ENCODE measurements at regions not wholly inside any gene's neighbourhood (a gene's known extent, or its start where the extent isn't known, plus 50 kb on each side); places are given as distances from the start of the nearest gene placed in this dataset.

GRCh38 chr6:95660544-95660943 lies 83.2 kb downstream of the MANEA start:
- H3K9me3 Mint-ChIP-seq = peaks cover 0 to 5% (median 0%) of the 10 kb centered on the region in 7 donors
- no peak for ATAC-seq (ENCODE audit: low read depth in 2 of 2)
- no peak for DNase-seq

DNA sequence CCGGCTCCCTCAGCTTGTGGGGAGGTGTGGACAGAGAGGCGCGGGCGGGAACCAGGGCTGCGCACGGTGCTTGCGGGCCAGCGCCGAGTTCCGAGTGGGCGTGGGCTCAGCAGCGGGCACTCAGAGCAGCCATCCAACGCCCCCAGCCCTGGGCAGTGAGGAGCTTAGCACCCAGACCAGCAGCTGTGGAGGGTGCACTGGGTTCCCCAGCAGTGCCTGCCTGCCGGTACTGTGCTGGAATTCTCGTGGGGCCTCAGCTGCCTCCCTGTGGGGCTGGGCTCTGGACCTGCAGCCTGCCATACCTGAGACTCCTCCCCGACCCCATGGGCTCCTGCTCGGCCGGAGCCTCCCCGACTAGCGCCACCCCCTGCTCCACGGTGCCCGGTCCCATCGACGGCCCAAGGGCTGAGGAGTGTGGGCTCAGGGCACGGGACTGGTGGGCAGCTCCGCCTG lies 92.7 kb downstream of the MANEA start:
- Histone ChIP-seq H3K36me3 (ENCODE audit: control insufficient read depth, insufficient read depth, low read length) (no peaks in the 10 kb centered on the region), H3K4me1 (ENCODE audit: control insufficient read depth, insufficient read depth, low read length, poor library complexity, severe bottlenecking) (no peaks in the 10 kb centered on the region), H3K4me3 (ENCODE audit: low read depth, low read length) (no peak overlapping the region), H3K9me3 (ENCODE audit: control insufficient read depth in 2 of 2, low read length in 2 of 2) (no peaks in the 10 kb centered on the region), H3K27ac (ENCODE audit: insufficient read depth, low read length, poor library complexity, severe bottlenecking) (no peak overlapping the region), H3K27me3 (ENCODE audit: control insufficient read depth, insufficient read depth, low read length) (no peaks in the 10 kb centered on the region)
- H3K9me3 Mint-ChIP-seq = peaks cover 0 to 1% (median 0%) of the 10 kb centered on the region in 7 donors
- H3K27ac Mint-ChIP-seq = no peak overlapping the region
- no peak for DNase-seq
- peaks cover 2% of the 10 kb centered on the region for H3K27me3 Mint-ChIP-seq
- no peaks in the 10 kb centered on the region for H3K4me1 Mint-ChIP-seq
- H3K4me3 Mint-ChIP-seq = no peak overlapping the region
- no peak for ATAC-seq (ENCODE audit: low read depth in 2 of 2)
- no peaks in the 10 kb centered on the region for H3K36me3 Mint-ChIP-seq

More at GRCh38 chr6:95660544-95660943, 83.2 kb downstream of the MANEA start:
- Mint-ChIP-seq H3K4me3 (no peak overlapping the region), H3K36me3 (no peaks in the 10 kb centered on the region), H3K27me3 (peaks cover 18% of the 10 kb centered on the region), H3K4me1 (peaks cover 0 to 4% (median 0%) of the 10 kb centered on the region in 4 donors), H3K27ac (no peak overlapping the region)
- no peaks in the 10 kb centered on the region for H3K36me3 ChIP-seq (ENCODE audit: control insufficient read depth, insufficient read depth, low read length)
- no peak overlapping the region for H3K27ac ChIP-seq (ENCODE audit: insufficient read depth, low read length, poor library complexity, severe bottlenecking)
- no peaks in the 10 kb centered on the region for H3K9me3 ChIP-seq (ENCODE audit: control insufficient read depth in 2 of 2, low read length in 2 of 2)
- no peaks in the 10 kb centered on the region for H3K27me3 ChIP-seq (ENCODE audit: control insufficient read depth, insufficient read depth, low read length)
- no peaks in the 10 kb centered on the region for H3K4me1 ChIP-seq (ENCODE audit: control insufficient read depth, insufficient read depth, low read length, poor library complexity, severe bottlenecking)
- H3K4me3 ChIP-seq (ENCODE audit: low read depth, low read length) = no peak overlapping the region

DNA sequence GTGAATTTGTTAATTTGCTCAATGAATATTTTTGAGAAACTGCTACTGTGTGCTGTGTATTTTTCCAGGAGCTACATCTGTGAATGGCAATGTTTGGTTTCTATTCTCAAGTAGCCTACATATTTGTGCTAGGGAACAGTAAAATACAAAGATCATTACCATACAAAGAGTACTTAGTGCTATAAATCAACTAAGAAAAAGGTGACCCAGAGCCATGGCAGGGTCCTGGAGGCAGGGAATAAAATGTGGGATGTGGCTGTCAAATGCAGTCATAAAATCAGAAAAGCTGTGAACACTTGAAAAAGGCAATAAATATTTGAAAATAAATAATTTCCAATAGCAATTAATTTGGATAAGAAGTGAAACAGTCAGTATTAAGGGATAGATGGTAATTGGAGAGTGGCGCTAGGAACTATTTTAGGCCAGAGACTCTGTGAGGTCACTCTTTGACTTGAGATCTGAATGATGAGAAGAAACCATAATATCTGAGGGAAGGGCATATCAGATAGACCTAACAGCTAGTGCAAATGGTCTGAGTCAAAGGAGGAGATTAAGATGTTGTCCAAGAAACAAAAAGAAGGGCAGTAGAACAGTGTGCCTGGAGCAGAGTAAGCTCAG lies 98.8 kb downstream of the MANEA start:
- H3K4me1 Mint-ChIP-seq = no peaks in the 10 kb centered on the region
- DNase-seq (no peak), ATAC-seq (ENCODE audit: low read depth in 2 of 2) (no peak)
- Histone ChIP-seq H3K27me3 (ENCODE audit: control insufficient read depth, insufficient read depth, low read length) (peaks cover 3% of the 10 kb centered on the region), H3K4me1 (ENCODE audit: control insufficient read depth, insufficient read depth, low read length, poor library complexity, severe bottlenecking) (no peaks in the 10 kb centered on the region), H3K9me3 (ENCODE audit: control insufficient read depth in 2 of 2, low read length in 2 of 2) (no peaks in the 10 kb centered on the region), H3K4me3 (ENCODE audit: low read depth, low read length) (no peak overlapping the region), H3K27ac (ENCODE audit: insufficient read depth, low read length, poor library complexity, severe bottlenecking) (no peak overlapping the region), H3K36me3 (ENCODE audit: control insufficient read depth, insufficient read depth, low read length) (no peaks in the 10 kb centered on the region)
- no peaks in the 10 kb centered on the region for H3K27me3 Mint-ChIP-seq
- no peak overlapping the region for H3K27ac Mint-ChIP-seq
- H3K9me3 Mint-ChIP-seq = peaks cover 0 to 3% (median 0%) of the 10 kb centered on the region in 7 donors
- no peak overlapping the region for H3K4me3 Mint-ChIP-seq
- H3K36me3 Mint-ChIP-seq = no peaks in the 10 kb centered on the region

GRCh38 chr6:95679981-95680380 lies 102.6 kb downstream of the MANEA start:
- Mint-ChIP-seq H3K27ac (no peak overlapping the region), H3K9me3 (peaks cover 0 to 3% (median 0%) of the 10 kb centered on the region in 7 donors), H3K36me3 (no peaks in the 10 kb centered on the region), H3K4me1 (no peaks in the 10 kb centered on the region), H3K4me3 (no peak overlapping the region), H3K27me3 (no peaks in the 10 kb centered on the region)
- Histone ChIP-seq H3K27me3 (ENCODE audit: control insufficient read depth, insufficient read depth, low read length) (peaks cover 3% of the 10 kb centered on the region), H3K36me3 (ENCODE audit: control insufficient read depth, insufficient read depth, low read length) (no peaks in the 10 kb centered on the region), H3K4me1 (ENCODE audit: control insufficient read depth, insufficient read depth, low read length, poor library complexity, severe bottlenecking) (no peaks in the 10 kb centered on the region), H3K9me3 (ENCODE audit: control insufficient read depth in 2 of 2, low read length in 2 of 2) (no peaks in the 10 kb centered on the region), H3K4me3 (ENCODE audit: low read depth, low read length) (no peak overlapping the region), H3K27ac (ENCODE audit: insufficient read depth, low read length, poor library complexity, severe bottlenecking) (no peak overlapping the region)
- no peak for DNase-seq
- no peak for ATAC-seq (ENCODE audit: low read depth in 2 of 2)

- no peak overlapping the region for H3K27ac ChIP-seq (ENCODE audit: insufficient read depth, low read length, poor library complexity, severe bottlenecking)
- Mint-ChIP-seq H3K36me3 (no peaks in the 10 kb centered on the region), H3K27ac (no peak overlapping the region), H3K4me1 (no peaks in the 10 kb centered on the region), H3K9me3 (peaks cover 0 to 3% (median 0%) of the 10 kb centered on the region in 7 donors), H3K27me3 (no peaks in the 10 kb centered on the region), H3K4me3 (no peak overlapping the region)
- no peaks in the 10 kb centered on the region for H3K4me1 ChIP-seq (ENCODE audit: control insufficient read depth, insufficient read depth, low read length, poor library complexity, severe bottlenecking)
- H3K4me3 ChIP-seq (ENCODE audit: low read depth, low read length) = no peak overlapping the region
- no peak for ATAC-seq (ENCODE audit: low read depth in 2 of 2)
- no peaks in the 10 kb centered on the region for H3K36me3 ChIP-seq (ENCODE audit: control insufficient read depth, insufficient read depth, low read length)
- no peaks in the 10 kb centered on the region for H3K9me3 ChIP-seq (ENCODE audit: control insufficient read depth in 2 of 2, low read length in 2 of 2)
- peaks cover 3% of the 10 kb centered on the region for H3K27me3 ChIP-seq (ENCODE audit: control insufficient read depth, insufficient read depth, low read length)
- DNase-seq = no peak
These were observed 104.4 kb downstream of the MANEA start for GRCh38 chr6:95681736-95682135.

GRCh38 chr6:95682476-95682875 lies 105.1 kb downstream of the MANEA start:
- Histone ChIP-seq H3K27ac (ENCODE audit: insufficient read depth, low read length, poor library complexity, severe bottlenecking) (no peak overlapping the region), H3K27me3 (ENCODE audit: control insufficient read depth, insufficient read depth, low read length) (peaks cover 3% of the 10 kb centered on the region), H3K9me3 (ENCODE audit: control insufficient read depth in 2 of 2, low read length in 2 of 2) (no peaks in the 10 kb centered on the region), H3K4me1 (ENCODE audit: control insufficient read depth, insufficient read depth, low read length, poor library complexity, severe bottlenecking) (no peaks in the 10 kb centered on the region), H3K36me3 (ENCODE audit: control insufficient read depth, insufficient read depth, low read length) (no peaks in the 10 kb centered on the region), H3K4me3 (ENCODE audit: low read depth, low read length) (no peak overlapping the region)
- Mint-ChIP-seq H3K36me3 (no peaks in the 10 kb centered on the region), H3K4me1 (no peaks in the 10 kb centered on the region), H3K9me3 (peaks cover 0 to 3% (median 0%) of the 10 kb centered on the region in 7 donors), H3K27me3 (no peaks in the 10 kb centered on the region), H3K4me3 (no peak overlapping the region), H3K27ac (no peak overlapping the region)
- no peak for DNase-seq
- no peak for ATAC-seq (ENCODE audit: low read depth in 2 of 2)

DNA sequence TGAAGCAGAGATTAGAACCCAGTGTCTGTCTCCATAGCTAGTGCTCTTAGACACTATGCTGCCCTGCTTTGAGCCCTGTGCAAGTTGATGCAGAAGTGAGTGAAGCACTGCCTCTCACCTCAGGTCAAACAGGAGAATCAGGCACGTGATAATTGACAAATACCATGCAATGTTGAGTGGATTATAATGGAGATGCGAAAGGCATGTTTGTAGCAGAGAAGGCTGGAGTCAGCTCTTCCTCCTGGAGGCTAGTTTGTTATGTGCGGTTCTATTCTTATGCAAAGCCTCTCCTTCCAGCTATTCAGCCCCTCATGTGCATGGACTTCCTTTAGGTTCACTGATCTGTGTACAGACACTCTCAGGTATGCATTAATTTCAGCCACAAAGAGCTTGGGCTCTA lies 108.5 kb downstream of the MANEA start:
- DNase-seq = no peak
- no peaks in the 10 kb centered on the region for H3K36me3 ChIP-seq (ENCODE audit: control insufficient read depth, insufficient read depth, low read length)
- ATAC-seq (ENCODE audit: low read depth in 2 of 2) = peak in 1 of 2 donors; percentile 34
- no peaks in the 10 kb centered on the region for H3K9me3 ChIP-seq (ENCODE audit: control insufficient read depth in 2 of 2, low read length in 2 of 2)
- Mint-ChIP-seq H3K4me3 (no peak overlapping the region), H3K4me1 (peaks cover 0 to 2% (median under 1%) of the 10 kb centered on the region in 4 donors), H3K9me3 (peaks cover 0 to 5% (median 0%) of the 10 kb centered on the region in 7 donors), H3K27ac (no peak overlapping the region), H3K27me3 (no peaks in the 10 kb centered on the region), H3K36me3 (no peaks in the 10 kb centered on the region)
- H3K27me3 ChIP-seq (ENCODE audit: control insufficient read depth, insufficient read depth, low read length) = no peaks in the 10 kb centered on the region
- H3K4me1 ChIP-seq (ENCODE audit: control insufficient read depth, insufficient read depth, low read length, poor library complexity, severe bottlenecking) = no peaks in the 10 kb centered on the region
- H3K27ac ChIP-seq (ENCODE audit: insufficient read depth, low read length, poor library complexity, severe bottlenecking) = no peak overlapping the region
- no peak overlapping the region for H3K4me3 ChIP-seq (ENCODE audit: low read depth, low read length)

DNA sequence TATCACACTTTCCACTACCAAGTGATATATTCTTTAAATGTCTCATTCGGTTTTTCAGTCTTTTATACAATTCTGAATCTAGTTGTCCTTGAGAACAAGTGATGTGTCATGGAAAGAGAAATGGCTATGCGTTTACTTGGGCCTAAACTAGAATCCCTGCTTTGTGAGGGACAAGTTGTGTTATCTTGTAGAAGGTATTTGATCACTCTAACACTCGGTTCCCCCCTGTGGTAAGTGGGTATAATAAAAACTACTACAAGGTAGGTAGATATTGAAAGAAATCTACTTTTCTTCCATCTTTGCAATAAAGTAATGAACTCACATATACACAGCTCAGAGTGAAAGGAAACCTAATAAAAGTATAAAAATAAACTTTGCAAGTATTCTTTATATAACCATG lies 108.9 kb downstream of the MANEA start:
- Histone ChIP-seq H3K4me1 (ENCODE audit: control insufficient read depth, insufficient read depth, low read length, poor library complexity, severe bottlenecking) (no peaks in the 10 kb centered on the region), H3K9me3 (ENCODE audit: control insufficient read depth in 2 of 2, low read length in 2 of 2) (no peaks in the 10 kb centered on the region), H3K27me3 (ENCODE audit: control insufficient read depth, insufficient read depth, low read length) (no peaks in the 10 kb centered on the region), H3K36me3 (ENCODE audit: control insufficient read depth, insufficient read depth, low read length) (no peaks in the 10 kb centered on the region), H3K27ac (ENCODE audit: insufficient read depth, low read length, poor library complexity, severe bottlenecking) (no peak overlapping the region), H3K4me3 (ENCODE audit: low read depth, low read length) (no peak overlapping the region)
- no peak overlapping the region for H3K27ac Mint-ChIP-seq
- H3K27me3 Mint-ChIP-seq = no peaks in the 10 kb centered on the region
- peaks cover 0 to 5% (median 0%) of the 10 kb centered on the region in 7 donors for H3K9me3 Mint-ChIP-seq
- no peak overlapping the region for H3K4me3 Mint-ChIP-seq
- ATAC-seq (ENCODE audit: low read depth in 2 of 2) = no peak
- no peak for DNase-seq
- H3K36me3 Mint-ChIP-seq = no peaks in the 10 kb centered on the region
- peaks cover 0 to 5% (median 2%) of the 10 kb centered on the region in 4 donors for H3K4me1 Mint-ChIP-seq
